Caco-2 (cell line): ENCODE measurements at regions not wholly inside any gene's neighbourhood (a gene's known extent, or its start where the extent isn't known, plus 50 kb on each side); places are given as distances from the start of the nearest gene placed in this dataset.

ENCODE experiments used
- BruUV-seq: library from RNA; stranded (reverse); fragments of 400-500 nt; replicated peaks from 2 replicates; lab custom pipeline; 2021; lab: Mats Ljungman, UMichigan
- CTCF ChIA-PET: fragments of 300-600 bp; sonication (Branson Sonifier 250); formaldehyde crosslinking; loops from one replicate; lab custom pipeline; 2022; ENCODE audit warnings: antibody characterized with exemption; lab: Charles Lee
- POLR2A ChIA-PET: fragments of 300-600 bp; sonication (Branson Sonifier 250); formaldehyde crosslinking; loops from one replicate; lab custom pipeline; 2022; ENCODE audit warnings: antibody characterized with exemption; lab: Charles Lee
- DNase-seq, 2 experiments: peaks; one replicate each; pipeline versions ENCODE4 v3.0.0 to v3.0.0-alpha.2; 2020 to 2022
- H3K27me3 ChIP-seq: replicated peaks from 2 replicates; pipeline ENCODE4 v1.6.0; 2011; ENCODE audit warnings: low read length; ENCODE audit not compliant: control insufficient read depth, insufficient read depth
- H3K36me3 ChIP-seq: 2 replicates; pipeline ENCODE4 v1.5.1; 2011; ENCODE audit warnings: low read length; ENCODE audit not compliant: control insufficient read depth, insufficient read depth
- H3K4me1 ChIP-seq: fragments of 250-450 bp; sonication (Bioruptor Pico); 2 replicates; pipeline ENCODE4 v1.5.1; 2020; ENCODE audit warnings: mild to moderate bottlenecking
- H3K4me3 ChIP-seq: 2 replicates; pipeline ENCODE4 v1.5.1; 2011; ENCODE audit warnings: low read depth, mild to moderate bottlenecking, control low read depth, low read length
- H3K9me3 ChIP-seq: fragments of 250-450 bp; sonication (Bioruptor Pico); 2 replicates; pipeline ENCODE4 v1.5.1; 2020; ENCODE audit warnings: mild to moderate bottlenecking, moderate library complexity
- H3K27ac Mint-ChIP-seq: one replicate; pipeline ENCODE4 v1.8.0; 2022; ENCODE audit warnings: mixed read lengths; ENCODE audit not compliant: unreplicated experiment
- H3K27me3 Mint-ChIP-seq: one replicate; pipeline ENCODE4 v1.8.0; 2022; ENCODE audit warnings: mixed read lengths; ENCODE audit not compliant: insufficient read depth, unreplicated experiment
- H3K36me3 Mint-ChIP-seq: one replicate; pipeline ENCODE4 v1.8.0; 2022; ENCODE audit warnings: mild to moderate bottlenecking, mixed read lengths; ENCODE audit not compliant: insufficient read depth, unreplicated experiment
- H3K4me1 Mint-ChIP-seq: one replicate; pipeline ENCODE4 v1.8.0; 2022; ENCODE audit warnings: low read depth, mixed read lengths; ENCODE audit not compliant: unreplicated experiment
- H3K4me3 Mint-ChIP-seq: one replicate; pipeline ENCODE4 v1.8.0; 2022; ENCODE audit warnings: mild to moderate bottlenecking, moderate library complexity, mixed read lengths; ENCODE audit not compliant: unreplicated experiment
- H3K9me3 Mint-ChIP-seq: one replicate; pipeline ENCODE4 v1.8.0; 2022; ENCODE audit warnings: mixed read lengths; ENCODE audit not compliant: unreplicated experiment
- CTCF ChIP-seq, 2 experiments: fragments of 200-600 bp in 1 of 2; IDR thresholded peaks; 1 replicate in 1 of 2; 2 replicates in 1 of 2; pipeline versions ENCODE4 v1.5.1 to v1.8.0; 2011 to 2022; ENCODE audit warnings: antibody characterized with exemption in 1 of 2, control low read depth in 1 of 2, inconsistent platforms in 1 of 2, low read depth in 1 of 2, low read length in 1 of 2, mild to moderate bottlenecking in 1 of 2, moderate library complexity in 1 of 2; ENCODE audit not compliant: insufficient read depth in 1 of 2, severe bottlenecking in 1 of 2, unreplicated experiment in 1 of 2
- intact Hi-C: fragments of 100-400 bp; cut with micrococcal nuclease; formaldehyde crosslinking; loops from one replicate; pipeline ENCODE4 v1.10.0; 2022; ENCODE audit not compliant: unreplicated experiment

- H3K36me3 Mint-ChIP-seq = no peaks in the 10 kb centered on the region
- no peaks in the 10 kb centered on the region for H3K27me3 Mint-ChIP-seq
- Histone ChIP-seq H3K9me3 (no peaks in the 10 kb centered on the region), H3K4me1 (no peaks in the 10 kb centered on the region), H3K36me3 (no peaks in the 10 kb centered on the region), H3K27me3 (no peaks in the 10 kb centered on the region), H3K4me3 (no peak overlapping the region)
- no peak for DNase-seq
- intact Hi-C loops = no loop called here
- no peaks in the 10 kb centered on the region for H3K9me3 Mint-ChIP-seq
- H3K4me3 Mint-ChIP-seq = no peak overlapping the region
- TF ChIP-seq CTCF (IDR thresholded peaks at IDR 0.05; ENCODE audit: insufficient read depth in 1 of 2, low read depth in 1 of 2, low read length in 1 of 2, severe bottlenecking in 1 of 2, unreplicated experiment in 1 of 2) = no peak
- ChIA-PET POLR2A (no interaction called here), CTCF (no interaction called here)
- H3K27ac Mint-ChIP-seq = no peak overlapping the region
- no peaks in the 10 kb centered on the region for H3K4me1 Mint-ChIP-seq
- no TSS peak for BruUV-seq
Observed at GRCh38 chr2:237251986-237252385, 162.0 kb downstream of the COL6A3 start.

GRCh38 chr2:237253046-237253702, 160.8 kb downstream of the COL6A3 start:
- Histone ChIP-seq H3K9me3 (no peaks in the 10 kb centered on the region), H3K4me3 (no peak overlapping the region), H3K27me3 (no peaks in the 10 kb centered on the region), H3K4me1 (no peaks in the 10 kb centered on the region), H3K36me3 (no peaks in the 10 kb centered on the region)
- Mint-ChIP-seq H3K27me3 (no peaks in the 10 kb centered on the region), H3K4me3 (no peak overlapping the region), H3K9me3 (no peaks in the 10 kb centered on the region), H3K36me3 (no peaks in the 10 kb centered on the region), H3K27ac (no peak overlapping the region), H3K4me1 (no peaks in the 10 kb centered on the region)
- intact Hi-C loops = no loop called here
- no peak for TF ChIP-seq CTCF (IDR thresholded peaks at IDR 0.05; ENCODE audit: insufficient read depth in 1 of 2, low read depth in 1 of 2, low read length in 1 of 2, severe bottlenecking in 1 of 2, unreplicated experiment in 1 of 2)
- POLR2A ChIA-PET = no interaction called here
- BruUV-seq = no TSS peak
- CTCF ChIA-PET = no interaction called here
- DNase-seq = no peak

GRCh38 chr2:237254369-237254861, 159.5 kb downstream of the COL6A3 start:
- POLR2A ChIA-PET = no interaction called here

More at GRCh38 chr2:237254369-237254861, 159.5 kb downstream of the COL6A3 start:
- CTCF ChIA-PET = no interaction called here
- Mint-ChIP-seq H3K36me3 (no peaks in the 10 kb centered on the region), H3K4me3 (no peak overlapping the region), H3K4me1 (no peaks in the 10 kb centered on the region), H3K9me3 (no peaks in the 10 kb centered on the region), H3K27ac (no peak overlapping the region), H3K27me3 (no peaks in the 10 kb centered on the region)
- H3K4me3 ChIP-seq = no peak overlapping the region
- no TSS peak for BruUV-seq
- H3K27me3 ChIP-seq = no peaks in the 10 kb centered on the region
- TF ChIP-seq CTCF (IDR thresholded peaks at IDR 0.05; ENCODE audit: insufficient read depth in 1 of 2, low read depth in 1 of 2, low read length in 1 of 2, severe bottlenecking in 1 of 2, unreplicated experiment in 1 of 2) = no peak
- no peaks in the 10 kb centered on the region for H3K36me3 ChIP-seq
- no peaks in the 10 kb centered on the region for H3K9me3 ChIP-seq
- no peak for DNase-seq
- intact Hi-C loops = no loop called here
- H3K4me1 ChIP-seq = 0 out of 2 replicates have a peak, but pooled peaks cover 1% of the 10 kb centered on the region
